ENCODE measurements at regions not wholly inside any gene's neighbourhood (a gene's known extent, or its start where the extent isn't known, plus 50 kb on each side); places are given as distances from the start of the nearest gene placed in this dataset.

GRCh38 chr7:155371331-155371883 is 73.7 kb downstream of the INSIG1 start:
- no peaks in the 10 kb centered on the region for H3K36me3 ChIP-seq (ENCODE audit: control insufficient read depth in 5 of 5, insufficient read depth in 5 of 5, low read length in 5 of 5)
- no peak overlapping the region for H3K27ac ChIP-seq (ENCODE audit: low read depth, low read length)
- no peaks in the 10 kb centered on the region for H3K9me3 ChIP-seq (ENCODE audit: control insufficient read depth in 5 of 5, low read length in 5 of 5)
- no peak overlapping the region for H3K4me3 ChIP-seq (ENCODE audit: low read depth in 1 of 5, low read length in 5 of 5)
- H3K9ac ChIP-seq (ENCODE audit: low read length in 5 of 5): no peak overlapping the region
- H3K27me3 ChIP-seq (ENCODE audit: control insufficient read depth in 5 of 5, insufficient read depth in 4 of 5, low read length in 5 of 5): peaks cover 52 to 67% (median 64%) of the 10 kb centered on the region in 5 donors
- peaks cover 3 to 44% (median 42%) of the 10 kb centered on the region in 5 donors for H3K4me1 ChIP-seq (ENCODE audit: control insufficient read depth in 5 of 5, insufficient read depth in 5 of 5, low read length in 5 of 5)

GRCh38 chr7:155371884-155372781 is 74.5 kb downstream of the INSIG1 start:
- peaks cover 52 to 74% (median 66%) of the 10 kb centered on the region in 5 donors for H3K27me3 ChIP-seq (ENCODE audit: control insufficient read depth in 5 of 5, insufficient read depth in 4 of 5, low read length in 5 of 5)

GRCh38 chr7:155372782-155373358 is 75.2 kb downstream of the INSIG1 start:
- Histone ChIP-seq H3K27me3 (ENCODE audit: control insufficient read depth in 5 of 5, insufficient read depth in 4 of 5, low read length in 5 of 5) (peaks cover 60 to 82% (median 73%) of the 10 kb centered on the region in 5 donors), H3K27ac (ENCODE audit: low read depth, low read length) (no peak overlapping the region), H3K36me3 (ENCODE audit: control insufficient read depth in 5 of 5, insufficient read depth in 5 of 5, low read length in 5 of 5) (no peaks in the 10 kb centered on the region), H3K4me3 (ENCODE audit: low read depth in 1 of 5, low read length in 5 of 5) (peak overlapping the region; percentile 39 to 55 (median 41)), H3K4me1 (ENCODE audit: control insufficient read depth in 5 of 5, insufficient read depth in 5 of 5, low read length in 5 of 5) (peaks cover 3 to 50% (median 47%) of the 10 kb centered on the region in 5 donors), H3K9me3 (ENCODE audit: control insufficient read depth in 5 of 5, low read length in 5 of 5) (no peaks in the 10 kb centered on the region), H3K9ac (ENCODE audit: low read length in 5 of 5) (no peak overlapping the region)

More at GRCh38 chr7:155371884-155372781, 74.5 kb downstream of the INSIG1 start:
- peak overlapping the region in 2 of 5 donors; percentile 24 to 41 for H3K4me3 ChIP-seq (ENCODE audit: low read depth in 1 of 5, low read length in 5 of 5)
- H3K9me3 ChIP-seq (ENCODE audit: control insufficient read depth in 5 of 5, low read length in 5 of 5): no peaks in the 10 kb centered on the region
- no peaks in the 10 kb centered on the region for H3K36me3 ChIP-seq (ENCODE audit: control insufficient read depth in 5 of 5, insufficient read depth in 5 of 5, low read length in 5 of 5)
- H3K27ac ChIP-seq (ENCODE audit: low read depth, low read length): no peak overlapping the region
- no peak overlapping the region for H3K9ac ChIP-seq (ENCODE audit: low read length in 5 of 5)
- H3K4me1 ChIP-seq (ENCODE audit: control insufficient read depth in 5 of 5, insufficient read depth in 5 of 5, low read length in 5 of 5): peaks cover 3 to 44% (median 42%) of the 10 kb centered on the region in 5 donors

- peak overlapping the region; percentile 39 to 55 (median 41) for H3K4me3 ChIP-seq (ENCODE audit: low read depth in 1 of 5, low read length in 5 of 5)
- no peak overlapping the region for H3K9ac ChIP-seq (ENCODE audit: low read length in 5 of 5)
- no peaks in the 10 kb centered on the region for H3K36me3 ChIP-seq (ENCODE audit: control insufficient read depth in 5 of 5, insufficient read depth in 5 of 5, low read length in 5 of 5)
- H3K9me3 ChIP-seq (ENCODE audit: control insufficient read depth in 5 of 5, low read length in 5 of 5): no peaks in the 10 kb centered on the region
- H3K4me1 ChIP-seq (ENCODE audit: control insufficient read depth in 5 of 5, insufficient read depth in 5 of 5, low read length in 5 of 5): peaks cover 3 to 55% (median 54%) of the 10 kb centered on the region in 5 donors
- H3K27ac ChIP-seq (ENCODE audit: low read depth, low read length): no peak overlapping the region
- peaks cover 66 to 89% (median 79%) of the 10 kb centered on the region in 5 donors for H3K27me3 ChIP-seq (ENCODE audit: control insufficient read depth in 5 of 5, insufficient read depth in 4 of 5, low read length in 5 of 5)
Observed at GRCh38 chr7:155373359-155374273, 75.9 kb downstream of the INSIG1 start.

- H3K4me3 ChIP-seq (ENCODE audit: low read depth in 1 of 5, low read length in 5 of 5): peak overlapping the region in 4 of 5 donors; percentile 27 to 41 (median 38)
- no peaks in the 10 kb centered on the region for H3K9me3 ChIP-seq (ENCODE audit: control insufficient read depth in 5 of 5, low read length in 5 of 5)
- no peaks in the 10 kb centered on the region for H3K36me3 ChIP-seq (ENCODE audit: control insufficient read depth in 5 of 5, insufficient read depth in 5 of 5, low read length in 5 of 5)
- H3K27ac ChIP-seq (ENCODE audit: low read depth, low read length): no peak overlapping the region
- peaks cover 66 to 94% (median 84%) of the 10 kb centered on the region in 5 donors for H3K27me3 ChIP-seq (ENCODE audit: control insufficient read depth in 5 of 5, insufficient read depth in 4 of 5, low read length in 5 of 5)
- no peak overlapping the region for H3K9ac ChIP-seq (ENCODE audit: low read length in 5 of 5)
- peaks cover 3 to 55% (median 54%) of the 10 kb centered on the region in 5 donors for H3K4me1 ChIP-seq (ENCODE audit: control insufficient read depth in 5 of 5, insufficient read depth in 5 of 5, low read length in 5 of 5)
Observed at GRCh38 chr7:155374276-155375252, 76.9 kb downstream of the INSIG1 start.

GRCh38 chr7:155375337-155376277 is 77.9 kb downstream of the INSIG1 start:
- peak overlapping the region in 2 of 5 donors; percentile 3 to 27 for H3K4me3 ChIP-seq (ENCODE audit: low read depth in 1 of 5, low read length in 5 of 5)
- H3K9ac ChIP-seq (ENCODE audit: low read length in 5 of 5): no peak overlapping the region
- no peaks in the 10 kb centered on the region for H3K9me3 ChIP-seq (ENCODE audit: control insufficient read depth in 5 of 5, low read length in 5 of 5)
- no peak overlapping the region for H3K27ac ChIP-seq (ENCODE audit: low read depth, low read length)
- no peaks in the 10 kb centered on the region for H3K36me3 ChIP-seq (ENCODE audit: control insufficient read depth in 5 of 5, insufficient read depth in 5 of 5, low read length in 5 of 5)
- H3K27me3 ChIP-seq (ENCODE audit: control insufficient read depth in 5 of 5, insufficient read depth in 4 of 5, low read length in 5 of 5): peaks cover 73 to 95% (median 85%) of the 10 kb centered on the region in 5 donors
- peaks cover 3 to 59% (median 54%) of the 10 kb centered on the region in 5 donors for H3K4me1 ChIP-seq (ENCODE audit: control insufficient read depth in 5 of 5, insufficient read depth in 5 of 5, low read length in 5 of 5)

GRCh38 chr7:155377071-155377837 is 79.6 kb downstream of the INSIG1 start:
- peaks cover 3 to 66% (median 60%) of the 10 kb centered on the region in 5 donors for H3K4me1 ChIP-seq (ENCODE audit: control insufficient read depth in 5 of 5, insufficient read depth in 5 of 5, low read length in 5 of 5)
- no peaks in the 10 kb centered on the region for H3K36me3 ChIP-seq (ENCODE audit: control insufficient read depth in 5 of 5, insufficient read depth in 5 of 5, low read length in 5 of 5)
- no peaks in the 10 kb centered on the region for H3K9me3 ChIP-seq (ENCODE audit: control insufficient read depth in 5 of 5, low read length in 5 of 5)
- no peak overlapping the region for H3K27ac ChIP-seq (ENCODE audit: low read depth, low read length)
- no peak overlapping the region for H3K9ac ChIP-seq (ENCODE audit: low read length in 5 of 5)
- H3K27me3 ChIP-seq (ENCODE audit: control insufficient read depth in 5 of 5, insufficient read depth in 4 of 5, low read length in 5 of 5): peaks cover 74 to 98% (median 88%) of the 10 kb centered on the region in 5 donors
- H3K4me3 ChIP-seq (ENCODE audit: low read depth in 1 of 5, low read length in 5 of 5): peak overlapping the region in 3 of 5 donors; percentile 44 to 48 (median 48)
